ENCODE measurements at regions not wholly inside any gene's neighbourhood (a gene's known extent, or its start where the extent isn't known, plus 50 kb on each side); places are given as distances from the start of the nearest gene placed in this dataset.

GRCh38 chr10:20418286-20418685 lies 478.8 kb downstream of the NEBL start:
- no peak for TF ChIP-seq CTCF (IDR thresholded peaks at IDR 0.05; ENCODE audit: low read depth, low read length, missing control alignments)
- H3K4me3 ChIP-seq (ENCODE audit: low read depth, low read length) = no peak overlapping the region
- DNase-seq (ENCODE audit: low read depth) = no peak
- in situ Hi-C loops (cut with HindIII; ENCODE audit: low sequenced_read_pairs) = no loop called here

GRCh38 chr10:20417791-20418190 lies 479.3 kb downstream of the NEBL start:
- in situ Hi-C loops (cut with HindIII; ENCODE audit: low sequenced_read_pairs) = no loop called here
- H3K4me3 ChIP-seq (ENCODE audit: low read depth, low read length) = no peak overlapping the region
- no peak for DNase-seq (ENCODE audit: low read depth)
- TF ChIP-seq CTCF (IDR thresholded peaks at IDR 0.05; ENCODE audit: low read depth, low read length, missing control alignments) = no peak

- in situ Hi-C loops (cut with HindIII; ENCODE audit: low sequenced_read_pairs) = no loop called here
- TF ChIP-seq CTCF (IDR thresholded peaks at IDR 0.05; ENCODE audit: low read depth, low read length, missing control alignments) = no peak
- no peak for DNase-seq (ENCODE audit: low read depth)
- H3K4me3 ChIP-seq (ENCODE audit: low read depth, low read length) = no peak overlapping the region
Observed at GRCh38 chr10:20415684-20416083, 481.4 kb downstream of the NEBL start.

- no peak for TF ChIP-seq CTCF (IDR thresholded peaks at IDR 0.05; ENCODE audit: low read depth, low read length, missing control alignments)
- no peak for DNase-seq (ENCODE audit: low read depth)
- in situ Hi-C loops (cut with HindIII; ENCODE audit: low sequenced_read_pairs) = no loop called here
- no peak overlapping the region for H3K4me3 ChIP-seq (ENCODE audit: low read depth, low read length)
Observed at GRCh38 chr10:20407357-20407756, 489.8 kb downstream of the NEBL start.

GRCh38 chr10:20406281-20407104 lies 490.6 kb downstream of the NEBL start:
- no peak for DNase-seq (ENCODE audit: low read depth)
- TF ChIP-seq CTCF (IDR thresholded peaks at IDR 0.05; ENCODE audit: low read depth, low read length, missing control alignments) = no peak
- in situ Hi-C loops (cut with HindIII; ENCODE audit: low sequenced_read_pairs) = no loop called here
- no peak overlapping the region for H3K4me3 ChIP-seq (ENCODE audit: low read depth, low read length)

- no peak overlapping the region for H3K4me3 ChIP-seq (ENCODE audit: low read depth, low read length)
- TF ChIP-seq CTCF (IDR thresholded peaks at IDR 0.05; ENCODE audit: low read depth, low read length, missing control alignments) = no peak
- in situ Hi-C loops (cut with HindIII; ENCODE audit: low sequenced_read_pairs) = no loop called here
- no peak for DNase-seq (ENCODE audit: low read depth)
Observed at GRCh38 chr10:20405761-20406160, 491.4 kb downstream of the NEBL start.
